ENCODE measurements at regions not wholly inside any gene's neighbourhood (a gene's known extent, or its start where the extent isn't known, plus 50 kb on each side); places are given as distances from the start of the nearest gene placed in this dataset.

DNA sequence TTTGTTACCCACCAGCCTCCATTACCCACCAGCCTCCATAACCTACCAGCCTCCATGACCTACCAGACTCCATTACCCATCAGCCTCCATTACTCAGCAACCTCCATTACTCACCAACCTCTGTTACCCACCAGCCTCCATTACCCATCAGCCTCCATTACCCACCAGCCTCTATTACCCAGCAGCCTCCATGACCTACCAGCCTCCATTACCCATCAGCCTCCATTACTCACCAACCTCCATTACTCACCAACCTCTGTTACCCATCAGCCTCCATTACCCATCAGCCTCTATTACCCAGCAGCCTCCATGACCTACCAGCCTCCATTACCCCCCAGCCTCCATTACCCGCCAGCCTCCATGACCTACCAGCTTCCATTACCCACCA is 133.3 kb upstream of the HS6ST1 start:
- no peak for TF ChIP-seq TAF1 (IDR thresholded peaks at IDR 0.05; ENCODE audit: low read depth, low read length)
- DNase-seq (ENCODE audit: insufficient read length, low spot score) (no peak), FAIRE-seq (peak; percentile 9)

DNA sequence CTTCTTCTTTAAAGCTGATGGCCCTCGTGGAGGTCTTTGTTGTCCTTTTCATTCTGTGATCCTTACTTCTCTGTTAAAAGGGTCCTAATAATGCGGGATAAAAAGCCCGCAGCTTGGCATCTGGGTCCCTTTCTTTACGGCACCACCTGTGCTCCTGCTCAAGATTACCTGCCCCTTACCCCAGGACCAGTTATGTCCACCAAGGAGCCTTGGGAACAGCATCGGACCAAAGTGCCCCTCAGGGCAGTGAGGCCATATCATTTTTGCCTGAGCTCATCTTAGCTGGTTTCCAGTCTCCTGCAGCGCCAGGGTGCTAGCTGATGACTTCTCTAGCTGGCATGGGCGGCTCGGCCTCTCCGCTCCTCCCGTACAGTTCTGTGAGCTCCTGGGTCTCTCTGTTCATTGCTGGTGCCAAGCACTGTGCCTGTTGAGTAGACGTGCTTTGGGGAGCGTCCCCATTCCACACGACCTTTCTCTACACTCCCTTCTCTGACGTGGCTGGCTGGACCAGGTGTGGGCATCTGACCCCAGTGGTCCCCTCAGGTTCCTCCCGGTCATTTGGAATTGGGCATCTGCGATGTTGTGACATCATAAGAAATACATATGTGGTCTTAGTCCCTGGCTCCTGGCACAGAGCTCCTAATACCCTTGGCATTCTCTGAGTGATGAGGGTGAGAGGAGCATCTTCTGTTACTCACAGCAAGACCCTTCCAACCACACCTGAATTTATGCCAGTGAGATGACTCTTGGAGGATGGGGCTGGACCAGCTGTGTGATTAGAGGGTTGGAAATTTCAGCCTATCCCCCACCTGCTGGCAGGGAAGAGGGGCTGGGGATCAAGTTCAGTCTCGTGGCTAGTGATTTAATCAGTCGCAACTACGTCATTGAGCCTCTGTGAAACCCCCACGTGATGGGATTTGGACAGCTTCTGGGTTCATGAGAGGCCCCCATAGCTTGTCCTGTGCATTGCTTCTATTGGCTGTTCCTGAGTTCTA is 134.2 kb upstream of the HS6ST1 start:
- FAIRE-seq (no peak), DNase-seq (ENCODE audit: insufficient read length, low spot score) (no peak)
- no peak for TF ChIP-seq POLR2AphosphoS5 (IDR thresholded peaks at IDR 0.05; ENCODE audit: low read depth, low read length)
- no peak for TF ChIP-seq PAX5 (IDR thresholded peaks at IDR 0.05; ENCODE audit: insufficient read depth, low read length, severe bottlenecking)
- no peak for TF ChIP-seq TAF1 (IDR thresholded peaks at IDR 0.05; ENCODE audit: low read depth, low read length)

DNA sequence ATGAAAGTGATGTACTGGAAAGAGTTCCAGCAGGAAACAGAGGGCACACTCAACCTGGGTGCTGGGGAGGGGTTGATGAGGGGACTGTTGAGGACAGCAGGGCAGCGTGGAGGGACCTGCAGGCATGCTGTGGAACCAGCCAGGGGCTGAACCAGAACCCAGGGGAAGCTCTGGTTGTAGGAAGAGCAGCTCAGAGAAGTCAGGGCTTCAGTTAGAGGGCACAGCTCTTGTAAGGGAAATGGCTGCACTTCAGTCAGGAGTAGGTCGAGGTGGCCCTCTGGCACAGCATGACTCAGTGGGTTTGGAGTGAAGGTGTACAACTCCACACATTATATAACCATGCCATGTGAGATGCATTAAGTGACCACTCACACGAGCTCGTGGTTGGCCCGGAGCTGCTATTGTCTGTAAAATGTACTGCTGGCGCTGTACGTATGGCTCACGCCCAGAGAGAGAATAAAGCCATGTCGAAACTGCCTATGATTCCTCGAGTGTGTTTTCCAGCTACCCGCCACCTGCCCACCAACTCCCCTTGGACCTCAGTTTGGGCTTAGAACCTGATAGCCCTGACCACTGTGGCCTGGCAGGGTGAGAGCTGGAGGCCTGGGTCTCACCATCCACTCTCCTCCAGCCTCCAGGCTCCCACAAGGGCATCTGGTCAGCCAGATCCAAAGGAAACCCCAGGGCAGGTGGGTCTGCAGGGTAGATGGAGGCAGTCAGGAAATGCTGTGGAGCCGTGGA is 136.5 kb upstream of the HS6ST1 start:
- no peak for TF ChIP-seq POU2F2 (IDR thresholded peaks at IDR 0.05; ENCODE audit: low read depth, low read length)
- no peak for TF ChIP-seq TAF1 (IDR thresholded peaks at IDR 0.05; ENCODE audit: low read depth, low read length)
- TF ChIP-seq SPI1 (IDR thresholded peaks at IDR 0.05; ENCODE audit: low read depth, low read length), result no peak
- TF ChIP-seq PAX5 (IDR thresholded peaks at IDR 0.05; ENCODE audit: insufficient read depth, low read length, severe bottlenecking), result no peak
- no peak for TF ChIP-seq POLR2AphosphoS5 (IDR thresholded peaks at IDR 0.05; ENCODE audit: low read depth, low read length)
- TF ChIP-seq POLR2A (IDR thresholded peaks at IDR 0.05; ENCODE audit: low read depth, low read length), result no peak
- DNase-seq (ENCODE audit: insufficient read length, low spot score) (no peak), FAIRE-seq (no peak)

DNA sequence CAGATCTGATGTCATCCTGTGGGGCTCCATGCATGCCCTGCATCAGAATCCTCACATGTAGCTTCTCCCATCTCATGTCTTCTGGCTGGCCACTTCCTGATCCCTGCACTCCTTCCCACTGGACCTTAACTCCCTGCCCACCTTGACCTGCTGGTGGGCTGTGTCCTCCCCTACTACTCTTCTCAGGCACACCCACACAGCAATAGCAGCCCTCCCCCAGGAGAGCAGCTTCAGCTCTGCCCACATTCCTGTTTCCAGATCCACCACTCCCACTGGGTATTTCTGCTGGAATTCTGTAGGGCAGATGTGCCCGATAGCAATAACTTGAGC is 137.0 kb upstream of the HS6ST1 start:
- TF ChIP-seq POU2F2 (IDR thresholded peaks at IDR 0.05; ENCODE audit: low read depth, low read length) (no peak), SPI1 (IDR thresholded peaks at IDR 0.05; ENCODE audit: low read depth, low read length) (no peak), POLR2AphosphoS5 (IDR thresholded peaks at IDR 0.05; ENCODE audit: low read depth, low read length) (no peak), PAX5 (IDR thresholded peaks at IDR 0.05; ENCODE audit: insufficient read depth, low read length, severe bottlenecking) (no peak), POLR2A (IDR thresholded peaks at IDR 0.05; ENCODE audit: low read depth, low read length) (no peak), TAF1 (IDR thresholded peaks at IDR 0.05; ENCODE audit: low read depth, low read length) (no peak)
- FAIRE-seq, result no peak
- DNase-seq (ENCODE audit: insufficient read length, low spot score), result no peak

DNA sequence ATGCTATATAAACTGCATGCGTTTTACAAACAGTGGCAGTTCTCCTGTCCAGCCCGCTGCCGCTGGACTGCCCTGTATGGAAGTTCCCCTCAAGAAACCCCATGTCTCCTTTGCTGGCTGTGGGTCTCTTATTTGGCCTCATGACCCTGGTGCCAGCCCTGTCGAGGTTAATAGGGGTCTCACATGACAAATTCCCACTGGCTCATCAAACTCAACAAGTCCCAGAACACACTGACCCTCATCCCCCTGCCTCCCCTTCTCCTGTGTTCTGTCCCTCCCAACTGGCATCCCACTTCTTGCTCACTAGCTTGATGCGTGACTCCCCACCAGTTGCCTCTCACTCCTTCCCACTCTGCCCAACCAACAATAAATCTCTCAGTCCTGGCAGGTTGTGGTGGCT is 137.6 kb upstream of the HS6ST1 start:
- TF ChIP-seq TAF1 (IDR thresholded peaks at IDR 0.05; ENCODE audit: low read depth, low read length), result no peak
- TF ChIP-seq POLR2A (IDR thresholded peaks at IDR 0.05; ENCODE audit: low read depth, low read length), result no peak
- no peak for TF ChIP-seq POLR2AphosphoS5 (IDR thresholded peaks at IDR 0.05; ENCODE audit: low read depth, low read length)
- no peak for TF ChIP-seq PAX5 (IDR thresholded peaks at IDR 0.05; ENCODE audit: insufficient read depth, low read length, severe bottlenecking)
- TF ChIP-seq POU2F2 (IDR thresholded peaks at IDR 0.05; ENCODE audit: low read depth, low read length), result no peak
- FAIRE-seq (no peak), DNase-seq (ENCODE audit: insufficient read length, low spot score) (no peak)

DNA sequence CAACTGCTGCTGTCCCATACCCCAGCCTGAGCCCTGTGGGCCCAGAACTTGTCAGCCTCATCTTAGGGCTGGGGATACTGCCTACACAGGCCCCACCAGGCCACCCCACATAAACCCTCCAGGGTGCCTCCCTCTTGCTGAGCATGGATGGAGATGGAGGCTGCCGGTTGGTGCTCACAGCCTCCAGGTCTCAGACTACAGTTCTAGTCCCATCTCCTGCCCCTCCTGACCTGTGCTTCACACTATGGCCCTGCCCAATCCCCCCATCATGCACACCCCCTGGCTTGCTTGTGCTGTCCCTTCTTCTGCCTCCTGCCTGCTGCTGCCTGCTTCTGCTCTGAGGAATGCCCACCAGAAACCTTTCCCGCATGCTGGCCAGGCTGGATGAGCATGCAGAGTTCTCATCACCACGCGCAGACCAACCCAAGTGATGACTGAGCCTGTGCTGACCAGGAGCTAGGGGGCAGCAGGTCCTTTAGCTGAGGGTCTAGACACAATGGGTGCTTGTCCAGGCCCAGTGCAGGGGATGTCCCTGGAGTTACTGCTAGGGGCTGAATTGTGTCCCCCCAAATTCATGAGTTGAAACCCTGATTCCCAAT is 138.4 kb upstream of the HS6ST1 start:
- DNase-seq (ENCODE audit: insufficient read length, low spot score), result no peak
- no peak for TF ChIP-seq POLR2A (IDR thresholded peaks at IDR 0.05; ENCODE audit: low read depth, low read length)
- TF ChIP-seq SPI1 (IDR thresholded peaks at IDR 0.05; ENCODE audit: low read depth, low read length), result no peak
- TF ChIP-seq POLR2AphosphoS5 (IDR thresholded peaks at IDR 0.05; ENCODE audit: low read depth, low read length), result no peak
- no peak for TF ChIP-seq POU2F2 (IDR thresholded peaks at IDR 0.05; ENCODE audit: low read depth, low read length)
- TF ChIP-seq TAF1 (IDR thresholded peaks at IDR 0.05; ENCODE audit: low read depth, low read length), result no peak
- no peak for TF ChIP-seq PAX5 (IDR thresholded peaks at IDR 0.05; ENCODE audit: insufficient read depth, low read length, severe bottlenecking)
- no peak for FAIRE-seq

DNA sequence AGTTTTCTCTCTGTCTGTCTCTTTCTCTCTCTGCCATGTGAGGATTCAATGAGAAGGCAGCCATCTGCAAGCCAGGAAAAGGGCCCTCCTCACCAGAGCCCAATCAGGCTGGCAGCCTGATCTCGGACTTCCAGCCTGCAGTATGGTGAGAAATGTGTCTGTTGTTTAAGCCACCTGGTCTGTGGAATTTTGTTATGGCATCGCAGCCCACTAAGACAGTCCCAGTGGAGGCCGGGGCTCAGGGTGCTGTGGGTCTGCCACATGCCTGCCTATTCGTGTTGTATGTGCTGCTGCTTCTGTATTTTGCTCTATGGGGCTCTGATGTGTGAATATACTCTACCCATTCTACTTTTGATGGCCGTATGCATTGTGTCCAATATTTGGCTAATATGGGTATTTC is 139.0 kb upstream of the HS6ST1 start:
- no peak for DNase-seq (ENCODE audit: insufficient read length, low spot score)
- no peak for FAIRE-seq
- TF ChIP-seq SPI1 (IDR thresholded peaks at IDR 0.05; ENCODE audit: low read depth, low read length) (no peak), POLR2A (IDR thresholded peaks at IDR 0.05; ENCODE audit: low read depth, low read length) (no peak), TAF1 (IDR thresholded peaks at IDR 0.05; ENCODE audit: low read depth, low read length) (no peak), POU2F2 (IDR thresholded peaks at IDR 0.05; ENCODE audit: low read depth, low read length) (no peak), POLR2AphosphoS5 (IDR thresholded peaks at IDR 0.05; ENCODE audit: low read depth, low read length) (no peak)

DNA sequence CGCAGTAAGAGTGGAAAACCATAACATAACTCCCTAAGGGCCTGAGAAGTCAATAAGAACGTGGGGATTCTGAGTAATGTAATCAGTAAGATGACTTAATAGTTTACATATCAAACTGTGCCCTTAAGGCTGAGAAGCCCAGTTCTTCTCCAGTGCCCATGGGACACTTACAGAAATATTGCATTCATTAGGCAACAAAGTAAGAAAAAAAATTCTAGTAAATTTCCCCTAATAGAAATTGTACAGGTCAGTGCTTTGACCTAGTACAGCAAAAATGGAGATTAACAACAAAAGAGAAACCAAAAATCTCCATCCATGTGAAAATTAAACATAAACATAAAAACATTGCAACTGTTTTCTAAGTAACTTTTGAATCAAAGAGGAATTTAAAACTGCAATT is 139.8 kb upstream of the HS6ST1 start:
- TF ChIP-seq POLR2AphosphoS5 (IDR thresholded peaks at IDR 0.05; ENCODE audit: low read depth, low read length), result no peak
- TF ChIP-seq SPI1 (IDR thresholded peaks at IDR 0.05; ENCODE audit: low read depth, low read length), result no peak
- no peak for TF ChIP-seq POLR2A (IDR thresholded peaks at IDR 0.05; ENCODE audit: low read depth, low read length)
- no peak for TF ChIP-seq TAF1 (IDR thresholded peaks at IDR 0.05; ENCODE audit: low read depth, low read length)
- no peak for TF ChIP-seq PAX5 (IDR thresholded peaks at IDR 0.05; ENCODE audit: insufficient read depth, low read length, severe bottlenecking)
- TF ChIP-seq POU2F2 (IDR thresholded peaks at IDR 0.05; ENCODE audit: low read depth, low read length), result no peak
- FAIRE-seq (no peak), DNase-seq (ENCODE audit: insufficient read length, low spot score) (no peak)

DNA sequence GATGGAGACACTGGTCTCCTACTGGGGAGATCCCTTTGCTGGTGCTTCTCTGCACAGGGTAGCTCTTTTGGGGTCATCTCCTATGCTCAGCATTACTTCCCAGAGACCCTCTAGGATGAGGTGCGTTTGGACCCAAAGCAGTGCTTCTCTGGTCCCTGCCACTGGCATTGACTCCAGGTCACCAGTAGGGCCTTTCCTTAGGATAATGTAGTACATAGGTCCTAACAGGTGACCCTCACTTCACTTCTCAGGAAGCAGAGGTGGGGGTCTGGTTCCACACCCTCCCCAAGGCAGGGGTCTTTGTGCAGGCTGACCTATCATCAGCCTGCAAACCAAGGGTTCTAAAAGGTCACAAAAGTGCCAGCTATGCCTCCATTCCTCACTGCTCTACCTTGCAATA is 145.8 kb upstream of the HS6ST1 start:
- FAIRE-seq, result no peak
- no peak for DNase-seq (ENCODE audit: insufficient read length, low spot score)
- no peak for TF ChIP-seq PAX5 (IDR thresholded peaks at IDR 0.05; ENCODE audit: insufficient read depth, low read length, severe bottlenecking)
- no peak for TF ChIP-seq POU2F2 (IDR thresholded peaks at IDR 0.05; ENCODE audit: low read depth, low read length)
- TF ChIP-seq POLR2A (IDR thresholded peaks at IDR 0.05; ENCODE audit: low read depth, low read length), result no peak
- no peak for TF ChIP-seq POLR2AphosphoS5 (IDR thresholded peaks at IDR 0.05; ENCODE audit: low read depth, low read length)
- no peak for TF ChIP-seq TAF1 (IDR thresholded peaks at IDR 0.05; ENCODE audit: low read depth, low read length)
- TF ChIP-seq SPI1 (IDR thresholded peaks at IDR 0.05; ENCODE audit: low read depth, low read length), result no peak
